Left lobe of liver (tissue), 2 donors: ENCODE measurements at regions not wholly inside any gene's neighbourhood (a gene's known extent, or its start where the extent isn't known, plus 50 kb on each side); places are given as distances from the start of the nearest gene placed in this dataset.
"Not testable (repeated sequence)": the region's sequence is repeated elsewhere in the genome, so short reads cannot be mapped to it uniquely, and the experiment has no call there.

Experiments used
- ATAC-seq: fragments of 200-7000 bp; cut with Tn5 transposase; one replicate; pipeline ENCODE4 v1.9.1; 2020; ENCODE audit warnings: mild to moderate bottlenecking, moderate library complexity
- DNase-seq: peaks from one replicate; pipeline ENCODE4 v3.0.0-alpha.2; 2020; ENCODE audit warnings: low spot score
- donor health status: DM: no; HTN: no; CAD: no; lungs with moderate emphysema.
- donor health status: DM: no; HTN: yes; CAD: no.

GRCh38 chr5:120083851-120084542, 380.1 kb upstream of the PRR16 start:
- DNase-seq, result no peak
- no peak for ATAC-seq

GRCh38 chr5:120084543-120084870, 379.6 kb upstream of the PRR16 start:
- DNase-seq (no peak), ATAC-seq (no peak)

GRCh38 chr5:120086081-120086480, 378.0 kb upstream of the PRR16 start:
- DNase-seq (no peak), ATAC-seq (no peak)

GRCh38 chr5:120088412-120088811, 375.7 kb upstream of the PRR16 start:
- ATAC-seq, result no peak
- no peak for DNase-seq

- ATAC-seq, result no peak
- DNase-seq, result no peak
Measured at GRCh38 chr5:120088836-120089235, 375.3 kb upstream of the PRR16 start.

GRCh38 chr5:120091376-120091948, 372.6 kb upstream of the PRR16 start:
- DNase-seq, result no peak
- ATAC-seq, result no peak

GRCh38 chr5:120092649-120093048, 371.5 kb upstream of the PRR16 start:
- no peak for DNase-seq
- no peak for ATAC-seq

GRCh38 chr5:120093178-120093577, 370.9 kb upstream of the PRR16 start:
- ATAC-seq, result no peak
- DNase-seq, result no peak

- ATAC-seq (no peak), DNase-seq (no peak)
Measured at GRCh38 chr5:120096413-120096812, 367.7 kb upstream of the PRR16 start.

- no peak for DNase-seq
- no peak for ATAC-seq
Measured at GRCh38 chr5:120098426-120098825, 365.7 kb upstream of the PRR16 start.

- DNase-seq (no peak), ATAC-seq (no peak)
Measured at GRCh38 chr5:120098902-120099535, 365.1 kb upstream of the PRR16 start.

GRCh38 chr5:120101771-120102170, 362.3 kb upstream of the PRR16 start:
- no peak for DNase-seq
- ATAC-seq, result no peak

- DNase-seq, result no peak
- ATAC-seq, result no peak
Measured at GRCh38 chr5:120103495-120103894, 360.6 kb upstream of the PRR16 start.

GRCh38 chr5:120106912-120107525, 357.1 kb upstream of the PRR16 start:
- DNase-seq (no peak), ATAC-seq (no peak)

- ATAC-seq, result no peak
Measured at GRCh38 chr5:120108586-120109248, 355.4 kb upstream of the PRR16 start.

GRCh38 chr5:120122703-120123102, 341.4 kb upstream of the PRR16 start:
- ATAC-seq (no peak), DNase-seq (no peak)

More at GRCh38 chr5:120108586-120109248, 355.4 kb upstream of the PRR16 start:
- DNase-seq, result no peak

- DNase-seq (no peak), ATAC-seq (no peak)
Measured at GRCh38 chr5:120124031-120124430, 340.1 kb upstream of the PRR16 start.

- no peak for ATAC-seq
Measured at GRCh38 chr5:120124961-120125360, 339.1 kb upstream of the PRR16 start.

GRCh38 chr5:120132347-120132746, 331.8 kb upstream of the PRR16 start:
- not testable (repeated sequence) for DNase-seq, ATAC-seq

More at GRCh38 chr5:120124961-120125360, 339.1 kb upstream of the PRR16 start:
- no peak for DNase-seq

GRCh38 chr5:120134944-120135343, 329.2 kb upstream of the PRR16 start:
- ATAC-seq (no peak), DNase-seq (no peak)

- ATAC-seq, result no peak
- no peak for DNase-seq
Measured at GRCh38 chr5:120137582-120137981, 326.5 kb upstream of the PRR16 start.
